ENCODE measurements at regions not wholly inside any gene's neighbourhood (a gene's known extent, or its start where the extent isn't known, plus 50 kb on each side); places are given as distances from the start of the nearest gene placed in this dataset.

GRCh38 chr7:63071920-63072319 lies 926.7 kb upstream of the ZNF722 start:
- ATAC-seq: no peak
- TF ChIP-seq CREB1 (CRISPR knock-in tag; IDR thresholded peaks at IDR 0.05; ENCODE audit: low read depth): no peak
- TF ChIP-seq POLR2AphosphoS5 (IDR thresholded peaks at IDR 0.05; ENCODE audit: low read depth): no peak
- TF ChIP-seq EZH2phosphoT487 (IDR thresholded peaks at IDR 0.05; ENCODE audit: unreplicated experiment): no peak
- TF ChIP-seq, protein P1, sequence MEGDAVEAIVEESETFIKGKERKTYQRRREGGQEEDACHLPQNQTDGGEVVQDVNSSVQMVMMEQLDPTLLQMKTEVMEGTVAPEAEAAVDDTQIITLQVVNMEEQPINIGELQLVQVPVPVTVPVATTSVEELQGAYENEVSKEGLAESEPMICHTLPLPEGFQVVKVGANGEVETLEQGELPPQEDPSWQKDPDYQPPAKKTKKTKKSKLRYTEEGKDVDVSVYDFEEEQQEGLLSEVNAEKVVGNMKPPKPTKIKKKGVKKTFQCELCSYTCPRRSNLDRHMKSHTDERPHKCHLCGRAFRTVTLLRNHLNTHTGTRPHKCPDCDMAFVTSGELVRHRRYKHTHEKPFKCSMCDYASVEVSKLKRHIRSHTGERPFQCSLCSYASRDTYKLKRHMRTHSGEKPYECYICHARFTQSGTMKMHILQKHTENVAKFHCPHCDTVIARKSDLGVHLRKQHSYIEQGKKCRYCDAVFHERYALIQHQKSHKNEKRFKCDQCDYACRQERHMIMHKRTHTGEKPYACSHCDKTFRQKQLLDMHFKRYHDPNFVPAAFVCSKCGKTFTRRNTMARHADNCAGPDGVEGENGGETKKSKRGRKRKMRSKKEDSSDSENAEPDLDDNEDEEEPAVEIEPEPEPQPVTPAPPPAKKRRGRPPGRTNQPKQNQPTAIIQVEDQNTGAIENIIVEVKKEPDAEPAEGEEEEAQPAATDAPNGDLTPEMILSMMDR (conservative IDR thresholded peaks at IDR 0.05; ENCODE audit: low read depth in 2 of 2): no peak
- Mint-ChIP-seq H3K9me3 (peaks cover 100% of the 10 kb centered on the region), H3K4me3 (no peak overlapping the region), H3K36me3 (ENCODE audit: low read depth) (peaks cover 44% of the 10 kb centered on the region), H3K27ac (no peak overlapping the region), H3K27me3 (ENCODE audit: insufficient read depth, low read depth, poor library complexity) (peaks cover 2% of the 10 kb centered on the region), H3K4me1 (no peaks in the 10 kb centered on the region)
- Histone ChIP-seq H3K9me2 (ENCODE audit: insufficient read depth) (no peaks in the 10 kb centered on the region), H2AFZ (no peak overlapping the region), H3K79me2 (replicated peaks; ENCODE audit: insufficient read depth) (no peaks in the 10 kb centered on the region), H3K36me3 (ENCODE audit: insufficient read depth) (0 out of 2 replicates have a peak, but pooled peaks cover 3% of the 10 kb centered on the region), H3K4me1 (ENCODE audit: insufficient read depth) (no peaks in the 10 kb centered on the region), H3K4me2 (no peak overlapping the region), H3K27ac (ENCODE audit: low read depth) (no peak overlapping the region), H3F3A (replicated peaks; ENCODE audit: low read depth) (no peaks in the 10 kb centered on the region), H4K20me1 (replicated peaks; ENCODE audit: insufficient read depth) (no peaks in the 10 kb centered on the region), H3K27me3 (ENCODE audit: insufficient read depth) (no peaks in the 10 kb centered on the region), H3K4me3 (no peak overlapping the region)
- no peak for DNase-seq (ENCODE audit: low spot score)

GRCh38 chr7:63072806-63073205 lies 925.8 kb upstream of the ZNF722 start:
- peaks cover 41% of the 10 kb centered on the region for H3K36me3 Mint-ChIP-seq (ENCODE audit: low read depth)
- Histone ChIP-seq H3K27me3 (ENCODE audit: insufficient read depth) (no peaks in the 10 kb centered on the region), H3K27ac (ENCODE audit: low read depth) (no peak overlapping the region), H4K20me1 (replicated peaks; ENCODE audit: insufficient read depth) (no peaks in the 10 kb centered on the region), H3K79me2 (replicated peaks; ENCODE audit: insufficient read depth) (no peaks in the 10 kb centered on the region), H2AFZ (no peak overlapping the region), H3K4me2 (no peak overlapping the region), H3F3A (replicated peaks; ENCODE audit: low read depth) (no peaks in the 10 kb centered on the region), H3K36me3 (ENCODE audit: insufficient read depth) (0 out of 2 replicates have a peak, but pooled peaks cover 3% of the 10 kb centered on the region), H3K4me3 (no peak overlapping the region), H3K4me1 (ENCODE audit: insufficient read depth) (no peaks in the 10 kb centered on the region), H3K9me2 (ENCODE audit: insufficient read depth) (no peaks in the 10 kb centered on the region)
- H3K9me3 Mint-ChIP-seq: peaks cover 100% of the 10 kb centered on the region
- no peak for ATAC-seq
- DNase-seq (ENCODE audit: low spot score): no peak
- TF ChIP-seq, protein P2, sequence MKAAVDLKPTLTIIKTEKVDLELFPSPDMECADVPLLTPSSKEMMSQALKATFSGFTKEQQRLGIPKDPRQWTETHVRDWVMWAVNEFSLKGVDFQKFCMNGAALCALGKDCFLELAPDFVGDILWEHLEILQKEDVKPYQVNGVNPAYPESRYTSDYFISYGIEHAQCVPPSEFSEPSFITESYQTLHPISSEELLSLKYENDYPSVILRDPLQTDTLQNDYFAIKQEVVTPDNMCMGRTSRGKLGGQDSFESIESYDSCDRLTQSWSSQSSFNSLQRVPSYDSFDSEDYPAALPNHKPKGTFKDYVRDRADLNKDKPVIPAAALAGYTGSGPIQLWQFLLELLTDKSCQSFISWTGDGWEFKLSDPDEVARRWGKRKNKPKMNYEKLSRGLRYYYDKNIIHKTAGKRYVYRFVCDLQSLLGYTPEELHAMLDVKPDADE (IDR thresholded peaks at IDR 0.05): no peak
- no peak for TF ChIP-seq ZNF114 (CRISPR knock-in tag; IDR thresholded peaks at IDR 0.05)
- no peak for TF ChIP-seq JUNB (IDR thresholded peaks at IDR 0.05; ENCODE audit: unreplicated experiment)
- TF ChIP-seq, protein P3, sequence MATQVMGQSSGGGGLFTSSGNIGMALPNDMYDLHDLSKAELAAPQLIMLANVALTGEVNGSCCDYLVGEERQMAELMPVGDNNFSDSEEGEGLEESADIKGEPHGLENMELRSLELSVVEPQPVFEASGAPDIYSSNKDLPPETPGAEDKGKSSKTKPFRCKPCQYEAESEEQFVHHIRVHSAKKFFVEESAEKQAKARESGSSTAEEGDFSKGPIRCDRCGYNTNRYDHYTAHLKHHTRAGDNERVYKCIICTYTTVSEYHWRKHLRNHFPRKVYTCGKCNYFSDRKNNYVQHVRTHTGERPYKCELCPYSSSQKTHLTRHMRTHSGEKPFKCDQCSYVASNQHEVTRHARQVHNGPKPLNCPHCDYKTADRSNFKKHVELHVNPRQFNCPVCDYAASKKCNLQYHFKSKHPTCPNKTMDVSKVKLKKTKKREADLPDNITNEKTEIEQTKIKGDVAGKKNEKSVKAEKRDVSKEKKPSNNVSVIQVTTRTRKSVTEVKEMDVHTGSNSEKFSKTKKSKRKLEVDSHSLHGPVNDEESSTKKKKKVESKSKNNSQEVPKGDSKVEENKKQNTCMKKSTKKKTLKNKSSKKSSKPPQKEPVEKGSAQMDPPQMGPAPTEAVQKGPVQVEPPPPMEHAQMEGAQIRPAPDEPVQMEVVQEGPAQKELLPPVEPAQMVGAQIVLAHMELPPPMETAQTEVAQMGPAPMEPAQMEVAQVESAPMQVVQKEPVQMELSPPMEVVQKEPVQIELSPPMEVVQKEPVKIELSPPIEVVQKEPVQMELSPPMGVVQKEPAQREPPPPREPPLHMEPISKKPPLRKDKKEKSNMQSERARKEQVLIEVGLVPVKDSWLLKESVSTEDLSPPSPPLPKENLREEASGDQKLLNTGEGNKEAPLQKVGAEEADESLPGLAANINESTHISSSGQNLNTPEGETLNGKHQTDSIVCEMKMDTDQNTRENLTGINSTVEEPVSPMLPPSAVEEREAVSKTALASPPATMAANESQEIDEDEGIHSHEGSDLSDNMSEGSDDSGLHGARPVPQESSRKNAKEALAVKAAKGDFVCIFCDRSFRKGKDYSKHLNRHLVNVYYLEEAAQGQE (IDR thresholded peaks at IDR 0.05; ENCODE audit: unreplicated experiment): no peak
- no peak for TF ChIP-seq STAT1 (IDR thresholded peaks at IDR 0.05; ENCODE audit: unreplicated experiment)
- no peak for TF ChIP-seq NANOG (IDR thresholded peaks at IDR 0.05; ENCODE audit: borderline replicate concordance)
- TF ChIP-seq POLR2AphosphoS5 (IDR thresholded peaks at IDR 0.05; ENCODE audit: low read depth): no peak
- TF ChIP-seq EZH2phosphoT487 (IDR thresholded peaks at IDR 0.05; ENCODE audit: unreplicated experiment): no peak
- H3K4me3 Mint-ChIP-seq: no peak overlapping the region
- H3K27ac Mint-ChIP-seq: no peak overlapping the region
- H3K27me3 Mint-ChIP-seq (ENCODE audit: insufficient read depth, low read depth, poor library complexity): peaks cover 4% of the 10 kb centered on the region
- H3K4me1 Mint-ChIP-seq: no peaks in the 10 kb centered on the region
